ENCODE measurements at regions not wholly inside any gene's neighbourhood (a gene's known extent, or its start where the extent isn't known, plus 50 kb on each side); places are given as distances from the start of the nearest gene placed in this dataset.

- TF ChIP-seq EZH2 (IDR thresholded peaks at IDR 0.05) (no peak), POLR2AphosphoS5 (IDR thresholded peaks at IDR 0.05; ENCODE audit: borderline replicate concordance, low read depth, low read length) (no peak), FOXP2 (optimal IDR thresholded peaks at IDR 0.05; ENCODE audit: control extremely low read depth, extremely low read length, insufficient read depth) (no peak)
Measured at GRCh38 chr6:165760803-165761185, 97.8 kb upstream of the PDE10A start.

All from SK-N-MC (cell line).